H1 (cell line): ENCODE measurements at regions not wholly inside any gene's neighbourhood (a gene's known extent, or its start where the extent isn't known, plus 50 kb on each side); places are given as distances from the start of the nearest gene placed in this dataset.

ENCODE experiments used
- EP300 ChIP-seq, 2 experiments: IDR thresholded peaks; 1 replicate in 1 of 2; 2 replicates in 1 of 2; pipeline ENCODE4 v1.6.1; 2011 to 2012; ENCODE audit warnings: low read depth in 2 of 2, low read length in 2 of 2, mild to moderate bottlenecking in 2 of 2, borderline replicate concordance in 1 of 2, inconsistent platforms in 1 of 2, moderate library complexity in 1 of 2
- TF ChIP-seq, protein P1 (sequence below): IDR thresholded peaks from 2 replicates; pipeline ENCODE4 v1.6.1; 2012; ENCODE audit warnings: inconsistent platforms

GRCh38 chr12:100737168-100737567, 57.4 kb upstream of the ANO4 start (continued):
- TF ChIP-seq, protein P1, sequence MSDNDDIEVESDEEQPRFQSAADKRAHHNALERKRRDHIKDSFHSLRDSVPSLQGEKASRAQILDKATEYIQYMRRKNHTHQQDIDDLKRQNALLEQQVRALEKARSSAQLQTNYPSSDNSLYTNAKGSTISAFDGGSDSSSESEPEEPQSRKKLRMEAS, result peak; percentile 52; the same call in 1 of the 2 replicates
- TF ChIP-seq EP300 (IDR thresholded peaks at IDR 0.05; ENCODE audit: borderline replicate concordance in 1 of 2, low read depth in 2 of 2, low read length in 2 of 2), result no peak
